ENCODE measurements at regions not wholly inside any gene's neighbourhood (a gene's known extent, or its start where the extent isn't known, plus 50 kb on each side); places are given as distances from the start of the nearest gene placed in this dataset.

DNA sequence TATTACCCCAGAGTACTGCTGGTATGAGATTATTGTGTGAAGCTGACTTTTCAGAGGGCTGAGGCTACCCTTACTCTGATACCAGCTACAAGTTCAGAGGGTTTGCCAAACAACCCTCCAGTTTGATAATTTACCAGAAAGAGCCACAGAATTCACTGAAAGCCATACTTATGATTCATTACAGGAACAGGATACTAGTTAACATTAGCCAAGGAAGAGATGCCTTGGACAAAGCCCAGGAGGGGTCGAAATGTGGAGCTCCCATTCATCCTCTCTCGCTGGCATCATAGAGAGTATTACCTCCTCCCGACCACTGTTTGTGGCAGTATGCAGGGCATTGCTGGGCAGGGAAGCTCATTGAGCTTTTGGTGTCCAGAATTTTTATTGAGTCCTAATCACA is 364.3 kb downstream of the KCNRG start:
- DNase-seq (ENCODE audit: insufficient read length, low spot score, missing footprints), result no peak
- no peak overlapping the region for H3K27ac ChIP-seq (ENCODE audit: low read depth, low read length)
- no peaks in the 10 kb centered on the region for H3K36me3 ChIP-seq (ENCODE audit: insufficient read depth, low read length)
- H3K27me3 ChIP-seq (ENCODE audit: insufficient read depth, low read length), result no peaks in the 10 kb centered on the region
- peaks cover 13% of the 10 kb centered on the region for H3K4me1 ChIP-seq (ENCODE audit: insufficient read depth, low read length)
- H3K79me2 ChIP-seq (ENCODE audit: insufficient read depth, low read length), result no peaks in the 10 kb centered on the region
- H3K4me2 ChIP-seq (ENCODE audit: insufficient read depth, low read length), result no peak overlapping the region
- H2AFZ ChIP-seq (ENCODE audit: low read length), result no peak overlapping the region
- no peaks in the 10 kb centered on the region for H4K20me1 ChIP-seq (ENCODE audit: insufficient read depth, low read length)
- no peak overlapping the region for H3K4me3 ChIP-seq (ENCODE audit: insufficient read depth, low read length)
- no peaks in the 10 kb centered on the region for H3K9me3 ChIP-seq (ENCODE audit: low read depth, low read length)
- TF ChIP-seq CTCF (IDR thresholded peaks at IDR 0.05; ENCODE audit: extremely low read depth, low read depth, low read length), result no peak

GRCh38 chr13:50380905-50381304 is 365.7 kb downstream of the KCNRG start:
- Histone ChIP-seq H3K4me1 (ENCODE audit: insufficient read depth, low read length) (peaks cover 6% of the 10 kb centered on the region), H2AFZ (ENCODE audit: low read length) (no peak overlapping the region), H3K27ac (ENCODE audit: low read depth, low read length) (no peak overlapping the region), H3K36me3 (ENCODE audit: insufficient read depth, low read length) (no peaks in the 10 kb centered on the region), H4K20me1 (ENCODE audit: insufficient read depth, low read length) (no peaks in the 10 kb centered on the region), H3K79me2 (ENCODE audit: insufficient read depth, low read length) (no peaks in the 10 kb centered on the region), H3K9me3 (ENCODE audit: low read depth, low read length) (no peaks in the 10 kb centered on the region), H3K4me3 (ENCODE audit: insufficient read depth, low read length) (no peak overlapping the region), H3K4me2 (ENCODE audit: insufficient read depth, low read length) (no peak overlapping the region), H3K27me3 (ENCODE audit: insufficient read depth, low read length) (no peaks in the 10 kb centered on the region)
- TF ChIP-seq CTCF (IDR thresholded peaks at IDR 0.05; ENCODE audit: extremely low read depth, low read depth, low read length), result no peak
- no peak for DNase-seq (ENCODE audit: insufficient read length, low spot score, missing footprints)

DNA sequence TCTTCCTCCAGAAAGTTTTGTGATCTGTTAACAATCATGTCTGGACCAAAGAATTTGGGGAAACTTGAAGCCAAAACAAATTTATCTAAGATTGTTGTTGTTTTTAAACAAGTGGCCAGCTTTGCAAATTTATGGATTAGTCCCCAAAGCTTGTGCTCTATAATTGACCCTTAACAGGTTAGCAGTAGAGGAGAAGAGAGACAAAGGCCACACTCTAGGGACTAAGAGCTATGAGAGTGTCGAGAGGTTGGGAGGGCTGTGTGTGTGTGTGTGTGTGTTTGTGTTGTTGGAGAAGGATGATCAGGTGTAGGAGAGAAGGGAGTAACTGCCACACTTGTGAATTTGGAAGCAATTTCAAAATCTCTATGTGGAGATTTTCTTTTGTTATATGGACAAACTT is 367.3 kb downstream of the KCNRG start:
- H3K4me3 ChIP-seq (ENCODE audit: insufficient read depth, low read length), result no peak overlapping the region

DNA sequence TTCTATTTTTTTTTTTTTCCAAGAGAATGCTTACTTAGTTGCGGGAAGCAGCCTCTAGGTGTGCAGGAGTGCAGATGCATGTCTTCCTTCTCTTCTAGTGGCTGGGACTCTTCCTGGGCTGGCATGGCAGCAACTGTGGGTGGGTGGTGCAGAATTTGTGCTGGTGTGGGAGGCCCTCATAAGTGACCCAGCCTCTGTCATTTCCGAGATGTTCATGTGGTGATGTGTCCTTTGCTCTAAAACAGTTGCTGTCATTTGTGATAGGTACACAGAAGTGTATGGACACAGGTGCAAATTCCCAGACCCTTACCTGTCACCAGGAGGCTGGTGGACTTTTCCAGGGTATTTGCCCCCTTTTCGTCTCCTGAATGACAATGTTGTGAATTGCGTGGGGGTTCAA is 367.7 kb downstream of the KCNRG start:
- no peaks in the 10 kb centered on the region for H3K79me2 ChIP-seq (ENCODE audit: insufficient read depth, low read length)
- no peak for TF ChIP-seq CTCF (IDR thresholded peaks at IDR 0.05; ENCODE audit: extremely low read depth, low read depth, low read length)
- H3K36me3 ChIP-seq (ENCODE audit: insufficient read depth, low read length), result no peaks in the 10 kb centered on the region
- H3K9me3 ChIP-seq (ENCODE audit: low read depth, low read length), result no peaks in the 10 kb centered on the region
- no peak overlapping the region for H2AFZ ChIP-seq (ENCODE audit: low read length)
- no peak overlapping the region for H3K4me2 ChIP-seq (ENCODE audit: insufficient read depth, low read length)
- H3K4me1 ChIP-seq (ENCODE audit: insufficient read depth, low read length), result peaks cover 14% of the 10 kb centered on the region
- no peak overlapping the region for H3K27ac ChIP-seq (ENCODE audit: low read depth, low read length)
- H4K20me1 ChIP-seq (ENCODE audit: insufficient read depth, low read length), result no peaks in the 10 kb centered on the region
- no peaks in the 10 kb centered on the region for H3K27me3 ChIP-seq (ENCODE audit: insufficient read depth, low read length)
- no peak for DNase-seq (ENCODE audit: insufficient read length, low spot score, missing footprints)
- no peak overlapping the region for H3K4me3 ChIP-seq (ENCODE audit: insufficient read depth, low read length)

More for the DNA sequence above, 367.3 kb downstream of the KCNRG start:
- TF ChIP-seq CTCF (IDR thresholded peaks at IDR 0.05; ENCODE audit: extremely low read depth, low read depth, low read length), result no peak
- no peak overlapping the region for H3K4me2 ChIP-seq (ENCODE audit: insufficient read depth, low read length)
- H3K79me2 ChIP-seq (ENCODE audit: insufficient read depth, low read length), result no peaks in the 10 kb centered on the region
- DNase-seq (ENCODE audit: insufficient read length, low spot score, missing footprints), result peak; percentile 61
- H3K27ac ChIP-seq (ENCODE audit: low read depth, low read length), result no peak overlapping the region
- no peaks in the 10 kb centered on the region for H3K27me3 ChIP-seq (ENCODE audit: insufficient read depth, low read length)
- H4K20me1 ChIP-seq (ENCODE audit: insufficient read depth, low read length), result no peaks in the 10 kb centered on the region
- no peaks in the 10 kb centered on the region for H3K36me3 ChIP-seq (ENCODE audit: insufficient read depth, low read length)
- no peak overlapping the region for H2AFZ ChIP-seq (ENCODE audit: low read length)
- peaks cover 14% of the 10 kb centered on the region for H3K4me1 ChIP-seq (ENCODE audit: insufficient read depth, low read length)
- H3K9me3 ChIP-seq (ENCODE audit: low read depth, low read length), result no peaks in the 10 kb centered on the region

All from osteoblast (primary cell).